Mesothelial cell of epicardium (in vitro differentiated cells): ENCODE measurements at regions not wholly inside any gene's neighbourhood (a gene's known extent, or its start where the extent isn't known, plus 50 kb on each side); places are given as distances from the start of the nearest gene placed in this dataset.

ENCODE experiments used
- DNase-seq, 2 experiments: peaks; one replicate each; pipeline ENCODE4 v3.0.0; 2021; ENCODE audit warnings: low spot score in 2 of 2; ENCODE audit not compliant: unreplicated experiment in 2 of 2
- H3K27ac Mint-ChIP-seq: 2 replicates; pipeline ENCODE4 v1.8.0; 2021; ENCODE audit warnings: mixed read lengths
- H3K27me3 Mint-ChIP-seq: 2 replicates; pipeline ENCODE4 v1.8.0; 2021; ENCODE audit warnings: low read depth, mixed read lengths
- H3K36me3 Mint-ChIP-seq: 2 replicates; pipeline ENCODE4 v1.8.0; 2021; ENCODE audit warnings: mixed read lengths
- H3K4me1 Mint-ChIP-seq: 2 replicates; pipeline ENCODE4 v1.8.0; 2021; ENCODE audit warnings: mixed read lengths
- H3K4me3 Mint-ChIP-seq: 2 replicates; pipeline ENCODE4 v1.8.0; 2021; ENCODE audit warnings: mild to moderate bottlenecking, moderate library complexity, mixed read lengths
- H3K9me3 Mint-ChIP-seq: 2 replicates; pipeline ENCODE4 v1.8.0; 2021; ENCODE audit warnings: mixed read lengths
- CTCF ChIP-seq: fragments of 200-600 bp; sonication (generic); IDR thresholded peaks from one replicate; pipeline ENCODE4 v1.5.0; 2021; ENCODE audit warnings: antibody characterized with exemption; ENCODE audit not compliant: unreplicated experiment

- no peak for DNase-seq
- Mint-ChIP-seq H3K27ac (no peak overlapping the region), H3K4me3 (no peak overlapping the region), H3K4me1 (peaks cover 14% of the 10 kb centered on the region), H3K36me3 (no peaks in the 10 kb centered on the region), H3K9me3 (no peaks in the 10 kb centered on the region), H3K27me3 (no peaks in the 10 kb centered on the region)
- no peak for TF ChIP-seq CTCF
Measured at GRCh38 chr12:13289653-13290289, 93.2 kb downstream of the EMP1 start.

- Mint-ChIP-seq H3K9me3 (no peaks in the 10 kb centered on the region), H3K4me3 (no peak overlapping the region), H3K4me1 (peaks cover 14% of the 10 kb centered on the region), H3K36me3 (no peaks in the 10 kb centered on the region), H3K27ac (no peak overlapping the region), H3K27me3 (no peaks in the 10 kb centered on the region)
- DNase-seq, result no peak
- no peak for TF ChIP-seq CTCF
Measured at GRCh38 chr12:13288937-13289652, 92.6 kb downstream of the EMP1 start.

- Mint-ChIP-seq H3K36me3 (no peaks in the 10 kb centered on the region), H3K9me3 (no peaks in the 10 kb centered on the region), H3K4me3 (no peak overlapping the region), H3K27ac (no peak overlapping the region), H3K4me1 (peaks cover 14% of the 10 kb centered on the region), H3K27me3 (no peaks in the 10 kb centered on the region)
- no peak for TF ChIP-seq CTCF
- DNase-seq, result no peak
Measured at GRCh38 chr12:13288501-13288900, 92.0 kb downstream of the EMP1 start.

GRCh38 chr12:13283867-13284266 lies 87.3 kb downstream of the EMP1 start:
- TF ChIP-seq CTCF, result no peak
- Mint-ChIP-seq H3K9me3 (no peaks in the 10 kb centered on the region), H3K36me3 (no peaks in the 10 kb centered on the region), H3K4me3 (no peak overlapping the region), H3K4me1 (peaks cover 7% of the 10 kb centered on the region), H3K27me3 (peaks cover 3% of the 10 kb centered on the region), H3K27ac (no peak overlapping the region)
- no peak for DNase-seq

GRCh38 chr12:13282861-13283260 lies 86.3 kb downstream of the EMP1 start:
- no peak for DNase-seq
- Mint-ChIP-seq H3K4me3 (no peak overlapping the region), H3K36me3 (no peaks in the 10 kb centered on the region), H3K27me3 (peaks cover 3% of the 10 kb centered on the region), H3K27ac (no peak overlapping the region), H3K9me3 (no peaks in the 10 kb centered on the region), H3K4me1 (peaks cover 14% of the 10 kb centered on the region)
- no peak for TF ChIP-seq CTCF
